GM12891 (cell line): ENCODE measurements at regions not wholly inside any gene's neighbourhood (a gene's known extent, or its start where the extent isn't known, plus 50 kb on each side); places are given as distances from the start of the nearest gene placed in this dataset.

Experiments used
- PAX5 ChIP-seq: IDR thresholded peaks from 2 replicates; pipeline ENCODE4 v1.6.1; 2011; ENCODE audit warnings: low read length, moderate library complexity, mild to moderate bottlenecking; ENCODE audit not compliant: insufficient read depth, severe bottlenecking
- POLR2A ChIP-seq: IDR thresholded peaks from 2 replicates; pipeline ENCODE4 v1.6.1; 2011; ENCODE audit warnings: low read depth, low read length, control low read depth
- POLR2AphosphoS5 ChIP-seq: IDR thresholded peaks from 2 replicates; pipeline ENCODE4 v1.6.1; 2011; ENCODE audit warnings: low read depth, low read length, control low read depth
- POU2F2 ChIP-seq: IDR thresholded peaks from 2 replicates; pipeline ENCODE4 v1.6.1; 2011; ENCODE audit warnings: low read depth, mild to moderate bottlenecking, control low read depth, low read length, moderate library complexity
- SPI1 ChIP-seq: IDR thresholded peaks from 2 replicates; pipeline ENCODE4 v1.6.1; 2011; ENCODE audit warnings: low read depth, low read length, control low read depth
- TAF1 ChIP-seq: IDR thresholded peaks from 2 replicates; pipeline ENCODE4 v1.6.1; 2011; ENCODE audit warnings: low read depth, low read length, control low read depth

GRCh38 chr3:31077021-31077601 lies 182.7 kb upstream of the GADL1 start:
- TF ChIP-seq TAF1 (no peak), POLR2AphosphoS5 (no peak), POLR2A (no peak), POU2F2 (no peak), PAX5 (no peak), SPI1 (no peak)
